Bone marrow (tissue), 2 donors: ENCODE measurements at regions not wholly inside any gene's neighbourhood (a gene's known extent, or its start where the extent isn't known, plus 50 kb on each side); places are given as distances from the start of the nearest gene placed in this dataset.
"Not testable (repeated sequence)": the region's sequence is repeated elsewhere in the genome, so short reads cannot be mapped to it uniquely, and the experiment has no call there.

Experiments used
- DNase-seq, 2 donors: peaks; one replicate each; lab custom pipeline; 2025; lab: John Stamatoyannopoulos, UW

DNA sequence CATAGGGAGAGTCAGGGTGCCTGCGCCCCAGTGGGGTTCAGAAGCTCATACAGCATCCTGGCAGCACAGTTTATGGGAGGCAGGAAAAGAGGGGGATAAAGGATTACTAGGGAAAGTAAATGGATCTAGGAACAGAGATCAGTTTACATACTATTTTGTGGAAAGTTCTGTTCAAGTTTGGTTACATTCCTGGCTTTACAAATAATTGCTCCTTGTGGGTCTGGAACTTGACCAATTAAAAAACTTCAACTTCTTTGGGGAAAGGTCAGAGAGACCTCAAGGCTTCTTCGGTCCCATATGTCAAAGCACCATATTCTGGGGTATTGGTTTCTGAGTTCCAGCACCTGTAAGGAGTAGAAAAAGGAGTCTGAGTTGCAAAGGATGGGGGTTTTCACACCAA is 64.1 kb downstream of the ZDHHC19 start:
- no peak for DNase-seq

DNA sequence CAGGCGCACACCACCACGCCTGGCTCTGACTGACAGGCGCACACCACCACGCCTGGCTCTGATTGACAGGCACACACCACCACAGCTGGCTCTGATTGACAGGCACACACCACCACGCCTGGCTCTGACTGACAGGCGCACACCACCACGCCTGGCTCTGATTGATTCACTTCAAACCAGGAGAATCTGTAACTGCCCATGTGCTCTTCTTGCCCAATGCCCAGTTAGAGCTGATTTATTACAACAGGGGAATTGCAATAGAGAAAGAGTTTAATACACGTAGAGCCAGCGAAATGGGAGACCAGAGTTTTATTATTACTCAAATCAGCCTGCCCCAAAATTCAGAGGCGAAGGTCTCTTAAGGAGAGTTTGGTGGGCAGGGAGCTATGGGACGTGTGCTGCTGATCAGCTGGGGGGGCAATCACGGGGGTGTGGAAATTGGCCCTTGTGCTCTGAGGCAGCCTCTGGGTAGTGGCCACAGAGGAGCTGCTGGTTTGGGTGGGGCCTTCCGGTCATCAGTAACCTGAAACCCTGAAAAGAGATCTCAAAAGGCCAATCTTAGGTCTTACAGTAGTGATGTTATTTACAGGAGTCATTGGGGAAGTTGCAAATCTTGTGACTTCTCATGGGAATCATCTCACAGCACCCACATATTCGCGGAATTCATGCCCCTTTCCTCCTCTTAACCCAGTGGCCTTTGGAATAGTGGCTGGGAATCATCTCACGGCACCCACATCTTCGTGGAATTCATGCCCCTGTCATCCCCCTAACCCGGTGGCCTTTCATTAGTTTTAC is 63.8 kb upstream of the TFRC start:
- no peak for DNase-seq

GRCh38 chr3:196144383-196145105 is 62.7 kb upstream of the TFRC start:
- DNase-seq = no peak

DNA sequence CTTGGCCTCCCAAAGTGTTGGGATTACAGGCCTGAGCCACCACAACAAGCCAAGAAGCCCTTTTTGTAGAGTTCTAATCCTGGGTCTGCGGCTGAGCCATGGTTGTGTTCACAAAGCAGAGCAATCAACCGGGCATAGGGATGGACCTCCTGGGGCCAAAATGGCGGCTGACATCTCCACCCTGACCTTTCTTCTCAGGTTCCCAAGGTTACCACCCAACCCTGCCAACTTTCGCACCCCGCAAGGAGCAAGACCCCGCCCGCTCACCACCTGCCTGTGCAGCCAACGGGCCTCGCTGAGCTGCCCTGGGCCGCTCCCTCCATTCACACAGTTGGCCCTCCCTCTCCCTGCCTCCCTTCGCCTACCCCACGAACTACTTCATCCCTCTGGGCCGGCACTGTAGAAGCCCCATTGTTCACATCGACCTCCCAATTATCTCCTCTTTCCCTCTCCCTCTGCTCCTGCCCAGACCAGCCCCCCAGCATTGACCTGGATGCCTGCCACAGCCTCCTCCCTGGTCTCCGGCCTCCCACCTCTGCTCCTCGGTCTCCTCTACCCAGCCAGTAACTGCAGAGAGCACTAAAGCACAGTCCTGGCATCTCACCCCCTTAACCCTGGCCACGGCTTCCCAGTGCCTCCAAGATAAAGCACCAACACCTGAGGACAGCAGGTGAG is 62.0 kb upstream of the TFRC start:
- DNase-seq = no peak

- no peak for DNase-seq
These were observed 60.5 kb upstream of the TFRC start for GRCh38 chr3:196142202-196142956.

DNA sequence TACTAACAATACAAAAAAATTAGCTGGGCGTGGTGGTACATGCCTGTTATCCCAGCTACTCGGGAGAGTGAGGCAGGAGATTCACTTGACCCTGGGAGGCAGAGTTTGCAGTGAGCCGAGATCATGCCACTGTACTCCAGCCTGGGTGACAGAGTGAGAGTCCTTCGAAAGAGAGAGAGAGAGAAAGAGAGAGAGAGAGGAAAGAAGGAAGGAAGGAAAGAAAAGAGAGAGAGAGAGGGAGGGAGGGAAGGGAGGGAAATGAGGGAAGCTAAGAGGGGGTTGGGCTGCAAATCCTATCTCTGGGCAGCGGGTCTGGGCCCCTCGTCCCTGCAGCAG is 59.9 kb upstream of the TFRC start:
- DNase-seq = no peak

DNA sequence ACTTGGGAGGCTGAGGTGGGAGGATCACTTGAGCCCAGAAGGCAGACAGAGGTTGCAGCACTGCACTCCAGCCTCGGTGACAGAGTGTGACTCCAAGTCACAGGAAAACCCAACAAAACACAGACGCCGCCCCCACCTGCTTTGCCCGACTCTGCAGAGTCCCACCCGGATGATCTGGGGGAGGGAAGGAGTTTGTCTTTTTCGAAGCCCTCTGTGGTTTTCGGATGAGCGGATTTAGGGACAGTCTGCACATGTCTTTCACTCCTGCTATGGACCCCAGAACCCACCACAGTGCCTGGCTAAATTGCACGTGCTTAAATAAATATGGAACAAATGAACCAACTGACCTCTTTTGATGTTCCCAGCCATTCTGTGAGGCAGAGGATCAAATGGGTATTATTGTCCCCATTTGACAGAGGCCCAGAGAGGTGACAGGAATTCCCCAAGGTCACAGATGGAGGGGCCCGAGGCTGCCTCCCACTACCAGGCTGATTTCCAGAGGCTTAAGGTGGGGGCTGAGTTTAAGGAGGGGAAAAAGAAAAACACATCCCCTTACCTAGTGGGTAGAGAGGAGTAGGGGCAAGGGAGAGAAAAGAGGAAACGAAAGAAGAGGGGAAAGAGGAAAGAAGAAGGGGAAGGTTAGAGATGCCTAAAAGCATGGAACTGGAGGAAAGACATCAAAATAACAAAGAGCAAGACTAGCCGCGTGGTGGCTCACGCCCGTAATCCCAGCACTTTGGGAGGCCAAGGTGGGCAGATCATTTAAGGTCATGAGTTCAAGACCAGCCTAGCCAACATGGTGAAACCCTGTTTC is 59.4 kb upstream of the TFRC start:
- DNase-seq = no peak

- peak in 1 of 2 donors; percentile 82 for DNase-seq
These were observed 58.3 kb upstream of the TFRC start for GRCh38 chr3:196140224-196140623.

DNA sequence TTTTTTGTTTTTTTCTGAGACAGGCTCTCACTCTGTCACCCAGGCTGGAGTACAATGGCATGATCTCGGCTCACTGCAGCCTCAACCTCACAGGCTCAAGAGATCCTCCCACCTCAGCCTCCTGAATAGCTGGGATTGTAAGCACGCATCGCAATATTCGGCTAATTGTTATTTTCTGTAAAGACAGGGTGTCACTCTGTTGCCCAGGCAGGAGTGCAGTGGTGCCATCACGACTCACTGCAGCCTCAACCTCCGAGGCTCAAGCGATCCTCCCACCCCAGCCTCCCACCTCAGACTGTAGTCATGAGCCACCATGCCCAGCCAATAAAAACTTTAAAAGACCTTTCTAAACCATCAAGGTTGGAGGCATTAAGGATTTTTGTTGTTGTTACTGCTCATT is 57.4 kb upstream of the TFRC start:
- no peak for DNase-seq

- no peak for DNase-seq
These were observed 56.8 kb upstream of the TFRC start for GRCh38 chr3:196138482-196139254.

- DNase-seq = not testable (repeated sequence)
These were observed 54.7 kb upstream of the TFRC start for GRCh38 chr3:196136640-196136989.

GRCh38 chr3:196135693-196136639 is 54.1 kb upstream of the TFRC start:
- DNase-seq = no peak

GRCh38 chr3:196134691-196135090 is 52.8 kb upstream of the TFRC start:
- no peak for DNase-seq

GRCh38 chr3:196133869-196134268 is 52.0 kb upstream of the TFRC start:
- DNase-seq = not testable (repeated sequence)

GRCh38 chr3:196131921-196132320 is 50.0 kb upstream of the TFRC start:
- DNase-seq = no peak
